ENCODE measurements at regions not wholly inside any gene's neighbourhood (a gene's known extent, or its start where the extent isn't known, plus 50 kb on each side); places are given as distances from the start of the nearest gene placed in this dataset.

DNA sequence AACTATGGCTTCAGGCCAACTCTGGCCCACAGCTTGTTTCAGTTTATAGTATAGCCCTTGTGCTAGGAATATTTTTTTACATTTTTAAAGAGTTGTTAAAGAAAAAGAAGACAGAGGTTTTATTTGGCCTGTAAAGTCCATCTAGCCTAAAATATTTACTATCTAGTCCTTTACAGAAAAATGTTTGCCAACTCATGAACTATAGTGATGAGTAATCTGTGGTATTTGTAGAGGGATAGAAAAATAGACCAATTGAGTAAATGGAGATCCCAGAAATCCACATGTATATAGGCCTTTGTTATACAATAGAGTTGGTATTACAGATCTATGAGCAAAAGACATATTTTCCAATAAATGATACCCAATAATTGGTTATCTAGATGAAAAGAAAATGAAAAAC is 288.7 kb downstream of the PRDM5 start:
- TF ChIP-seq, protein P1, sequence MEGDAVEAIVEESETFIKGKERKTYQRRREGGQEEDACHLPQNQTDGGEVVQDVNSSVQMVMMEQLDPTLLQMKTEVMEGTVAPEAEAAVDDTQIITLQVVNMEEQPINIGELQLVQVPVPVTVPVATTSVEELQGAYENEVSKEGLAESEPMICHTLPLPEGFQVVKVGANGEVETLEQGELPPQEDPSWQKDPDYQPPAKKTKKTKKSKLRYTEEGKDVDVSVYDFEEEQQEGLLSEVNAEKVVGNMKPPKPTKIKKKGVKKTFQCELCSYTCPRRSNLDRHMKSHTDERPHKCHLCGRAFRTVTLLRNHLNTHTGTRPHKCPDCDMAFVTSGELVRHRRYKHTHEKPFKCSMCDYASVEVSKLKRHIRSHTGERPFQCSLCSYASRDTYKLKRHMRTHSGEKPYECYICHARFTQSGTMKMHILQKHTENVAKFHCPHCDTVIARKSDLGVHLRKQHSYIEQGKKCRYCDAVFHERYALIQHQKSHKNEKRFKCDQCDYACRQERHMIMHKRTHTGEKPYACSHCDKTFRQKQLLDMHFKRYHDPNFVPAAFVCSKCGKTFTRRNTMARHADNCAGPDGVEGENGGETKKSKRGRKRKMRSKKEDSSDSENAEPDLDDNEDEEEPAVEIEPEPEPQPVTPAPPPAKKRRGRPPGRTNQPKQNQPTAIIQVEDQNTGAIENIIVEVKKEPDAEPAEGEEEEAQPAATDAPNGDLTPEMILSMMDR (optimal IDR thresholded peaks at IDR 0.05 in 1 of 3, IDR thresholded peaks at IDR 0.05 in 1 of 3, conservative IDR thresholded peaks at IDR 0.05 in 1 of 3; ENCODE audit: extremely low read depth in 1 of 3, insufficient read depth in 2 of 3, low read length in 3 of 3): no peak
- TF ChIP-seq EZH2 (IDR thresholded peaks at IDR 0.05; ENCODE audit: low read length): no peak
